ENCODE measurements at regions not wholly inside any gene's neighbourhood (a gene's known extent, or its start where the extent isn't known, plus 50 kb on each side); places are given as distances from the start of the nearest gene placed in this dataset.

DNA sequence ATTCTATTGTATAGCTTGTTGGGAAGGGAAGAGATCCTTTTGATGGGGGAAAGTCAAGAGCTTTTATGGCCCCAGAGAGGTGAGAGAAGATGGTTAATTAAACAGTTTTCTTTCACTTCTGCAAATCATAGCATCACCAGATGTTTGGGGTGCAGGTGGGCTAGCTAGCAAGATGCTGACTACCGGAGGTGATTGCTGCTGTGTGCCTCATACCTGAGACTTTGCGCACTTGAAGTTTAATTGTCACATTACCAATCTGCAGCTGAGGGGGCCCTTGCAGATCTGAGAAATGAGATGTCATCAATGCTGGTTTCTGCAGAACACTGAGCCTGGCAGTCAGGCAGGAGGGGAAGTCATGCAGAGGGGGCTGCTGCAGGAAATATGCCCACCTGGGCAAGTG lies 73.9 kb downstream of the SNRPE start:
- peak; percentile 50 for DNase-seq
- H3K27ac ChIP-seq (ENCODE audit: low read length) = peak overlapping the region; percentile 24; the same call in 1 of the 2 replicates

DNA sequence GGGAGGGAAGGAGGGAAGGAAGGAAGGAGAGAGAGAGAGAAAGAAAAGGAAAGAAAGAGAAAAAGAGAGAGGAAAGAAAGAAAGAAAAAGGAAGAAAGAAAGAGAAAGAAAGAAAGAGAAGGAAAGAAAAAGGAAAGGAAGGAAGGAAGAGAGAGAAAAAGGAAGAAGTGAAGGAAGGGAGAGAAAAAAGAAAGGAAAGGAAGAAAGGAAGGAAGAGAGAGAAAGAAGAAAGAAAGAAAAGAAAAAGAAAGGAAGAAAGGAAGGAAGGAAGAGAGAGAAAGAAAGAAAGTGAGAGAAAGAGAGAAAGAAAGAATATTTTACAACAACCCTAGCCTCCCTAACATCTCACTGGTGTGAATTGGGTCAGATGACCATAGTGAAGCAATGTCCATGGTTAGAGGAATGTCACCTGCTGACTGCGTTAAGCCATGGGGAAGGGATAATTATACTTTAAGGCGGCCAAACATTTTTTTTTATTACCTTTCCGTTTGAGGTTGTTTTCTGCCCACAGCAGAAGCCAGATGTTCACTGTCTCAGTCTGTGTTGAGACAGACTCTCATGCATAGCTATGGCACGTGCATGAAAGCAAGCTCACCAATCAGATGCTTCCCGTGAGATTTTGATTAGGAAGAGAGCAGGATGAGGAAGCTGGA lies 76.4 kb downstream of the SNRPE start:
- H3K27me3 ChIP-seq (replicated peaks; ENCODE audit: insufficient read depth, low read length) = no peaks in the 10 kb centered on the region
- H3K9me3 ChIP-seq (replicated peaks; ENCODE audit: insufficient read depth, low read length) = no peaks in the 10 kb centered on the region
- H3K79me2 ChIP-seq (ENCODE audit: low read length) = no peaks in the 10 kb centered on the region
- H4K20me1 ChIP-seq (ENCODE audit: insufficient read depth, low read length) = no peaks in the 10 kb centered on the region
- DNase-seq = peak; percentile 58
- H3K4me2 ChIP-seq (ENCODE audit: low read depth, low read length) = peak overlapping the region; percentile 26; the same call in 1 of the 2 replicates
- H3K27ac ChIP-seq (ENCODE audit: low read length) = 0 out of 2 replicates have a peak overlapping the region, but pooled peaks have one; percentile 1
- TF ChIP-seq CTCF (IDR thresholded peaks at IDR 0.05; ENCODE audit: low read length) = no peak
- no peak for TF ChIP-seq EZH2 (optimal IDR thresholded peaks at IDR 0.05; ENCODE audit: low read depth, low read length)
- TF ChIP-seq EZH2phosphoT487 (IDR thresholded peaks at IDR 0.05; ENCODE audit: low read length) = no peak
- no peaks in the 10 kb centered on the region for H3F3A ChIP-seq (ENCODE audit: insufficient read depth, low read length)
- no peak overlapping the region for H3K9ac ChIP-seq (ENCODE audit: low read length)
- no peak overlapping the region for H3K4me3 ChIP-seq (ENCODE audit: low read length)
- peak overlapping the region; percentile 12; the same call in 1 of the 2 replicates for H2AFZ ChIP-seq (ENCODE audit: low read length)
- no peaks in the 10 kb centered on the region for H3K36me3 ChIP-seq (replicated peaks; ENCODE audit: insufficient read depth, low read length)
- H3K9me2 ChIP-seq (replicated peaks; ENCODE audit: insufficient read depth, low read length) = no peaks in the 10 kb centered on the region
- H3K4me1 ChIP-seq (ENCODE audit: low read length) = no peaks in the 10 kb centered on the region

More for the DNA sequence above, 73.9 kb downstream of the SNRPE start:
- H3K9me2 ChIP-seq (replicated peaks; ENCODE audit: insufficient read depth, low read length) = no peaks in the 10 kb centered on the region
- no peak overlapping the region for H2AFZ ChIP-seq (ENCODE audit: low read length)
- H3K4me2 ChIP-seq (ENCODE audit: low read depth, low read length) = 0 out of 2 replicates have a peak overlapping the region, but pooled peaks have one; percentile 6
- TF ChIP-seq CTCF (IDR thresholded peaks at IDR 0.05; ENCODE audit: low read length) (no peak), EZH2 (optimal IDR thresholded peaks at IDR 0.05; ENCODE audit: low read depth, low read length) (no peak), EZH2phosphoT487 (IDR thresholded peaks at IDR 0.05; ENCODE audit: low read length) (no peak)
- no peaks in the 10 kb centered on the region for H3K27me3 ChIP-seq (replicated peaks; ENCODE audit: insufficient read depth, low read length)
- no peaks in the 10 kb centered on the region for H3K4me1 ChIP-seq (ENCODE audit: low read length)
- no peaks in the 10 kb centered on the region for H3K9me3 ChIP-seq (replicated peaks; ENCODE audit: insufficient read depth, low read length)
- no peak overlapping the region for H3K4me3 ChIP-seq (ENCODE audit: low read length)
- no peaks in the 10 kb centered on the region for H3K79me2 ChIP-seq (ENCODE audit: low read length)
- H3K36me3 ChIP-seq (replicated peaks; ENCODE audit: insufficient read depth, low read length) = no peaks in the 10 kb centered on the region
- no peaks in the 10 kb centered on the region for H4K20me1 ChIP-seq (ENCODE audit: insufficient read depth, low read length)
- no peak overlapping the region for H3K9ac ChIP-seq (ENCODE audit: low read length)
- H3F3A ChIP-seq (ENCODE audit: insufficient read depth, low read length) = no peaks in the 10 kb centered on the region

DNA sequence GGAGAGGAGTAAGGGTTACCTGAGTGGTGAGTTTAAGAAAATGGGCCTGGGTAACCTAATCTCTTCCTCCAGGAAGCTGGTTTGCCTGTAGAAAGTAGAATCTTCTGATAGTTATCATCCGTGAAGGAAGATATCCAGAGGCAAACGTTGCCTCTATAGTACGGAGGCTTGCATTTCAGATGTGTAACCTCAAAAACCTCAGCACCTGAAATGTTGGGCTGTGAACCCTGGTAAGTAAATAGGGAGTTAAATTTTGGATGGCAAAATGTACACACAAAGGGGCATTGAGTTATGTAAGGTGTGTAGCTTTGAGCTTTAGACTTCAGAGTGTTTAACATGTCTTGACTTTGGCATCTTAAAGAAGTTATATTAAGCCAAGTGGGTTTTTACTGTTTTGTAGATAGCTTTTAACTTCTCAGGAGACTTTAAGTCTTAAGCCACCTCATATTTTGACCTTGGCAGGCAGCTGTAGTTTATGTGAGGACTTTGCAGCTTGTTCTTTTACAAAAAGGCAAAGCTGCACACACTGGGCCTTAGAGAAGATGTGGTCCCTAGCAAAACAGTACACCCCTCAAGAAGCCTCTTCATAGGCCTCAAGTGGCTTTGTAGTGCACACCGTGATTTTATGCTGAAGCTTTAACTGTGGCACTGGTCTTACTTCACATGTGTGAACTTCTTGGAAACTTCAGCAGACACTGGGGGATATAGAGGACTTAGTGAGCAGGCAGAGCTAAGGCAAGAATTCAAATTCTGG lies 83.4 kb downstream of the SNRPE start:
- no peaks in the 10 kb centered on the region for H3K9me2 ChIP-seq (replicated peaks; ENCODE audit: insufficient read depth, low read length)
- no peak overlapping the region for H3K4me2 ChIP-seq (ENCODE audit: low read depth, low read length)
- no peaks in the 10 kb centered on the region for H3K4me1 ChIP-seq (ENCODE audit: low read length)

More for the DNA sequence above, 83.4 kb downstream of the SNRPE start:
- Histone ChIP-seq H3K9me3 (replicated peaks; ENCODE audit: insufficient read depth, low read length) (no peaks in the 10 kb centered on the region), H3K4me3 (ENCODE audit: low read length) (no peak overlapping the region), H2AFZ (ENCODE audit: low read length) (no peak overlapping the region), H4K20me1 (ENCODE audit: insufficient read depth, low read length) (no peaks in the 10 kb centered on the region), H3K79me2 (ENCODE audit: low read length) (no peaks in the 10 kb centered on the region), H3K9ac (ENCODE audit: low read length) (no peak overlapping the region), H3K27me3 (replicated peaks; ENCODE audit: insufficient read depth, low read length) (no peaks in the 10 kb centered on the region), H3K36me3 (replicated peaks; ENCODE audit: insufficient read depth, low read length) (no peaks in the 10 kb centered on the region), H3K27ac (ENCODE audit: low read length) (no peak overlapping the region), H3F3A (ENCODE audit: insufficient read depth, low read length) (no peaks in the 10 kb centered on the region)
- no peak for DNase-seq
- TF ChIP-seq EZH2phosphoT487 (IDR thresholded peaks at IDR 0.05; ENCODE audit: low read length) = no peak
- no peak for TF ChIP-seq EZH2 (optimal IDR thresholded peaks at IDR 0.05; ENCODE audit: low read depth, low read length)
- no peak for TF ChIP-seq CTCF (IDR thresholded peaks at IDR 0.05; ENCODE audit: low read length)

Data from MM.1S (cell line).